Osteoblast (primary cell): ENCODE measurements at regions not wholly inside any gene's neighbourhood (a gene's known extent, or its start where the extent isn't known, plus 50 kb on each side); places are given as distances from the start of the nearest gene placed in this dataset.

Source experiments
- DNase-seq: peaks from one replicate; pipeline ENCODE4 v3.0.0; 2011; ENCODE audit warnings: low spot score, mixed read lengths; ENCODE audit not compliant: insufficient read length; ENCODE audit errors: missing footprints
- H2AFZ ChIP-seq: 2 replicates; pipeline ENCODE4 v1.6.0; 2011; ENCODE audit warnings: mild to moderate bottlenecking, low read length
- H3K27ac ChIP-seq: 2 replicates; pipeline ENCODE4 v1.5.1; 2011; ENCODE audit warnings: mild to moderate bottlenecking, low read depth, low read length, moderate library complexity
- H3K27me3 ChIP-seq: 2 replicates; pipeline ENCODE4 v1.6.0; 2012; ENCODE audit warnings: mild to moderate bottlenecking, control low read depth, inconsistent platforms, low read length, moderate library complexity; ENCODE audit not compliant: insufficient read depth
- H3K36me3 ChIP-seq: 2 replicates; pipeline ENCODE4 v1.5.1; 2011; ENCODE audit warnings: mild to moderate bottlenecking, low read length, control low read depth, moderate library complexity; ENCODE audit not compliant: insufficient read depth
- H3K4me1 ChIP-seq: 2 replicates; pipeline ENCODE4 v1.5.1; 2011; ENCODE audit warnings: mild to moderate bottlenecking, low read length, control low read depth, moderate library complexity; ENCODE audit not compliant: insufficient read depth
- H3K4me2 ChIP-seq: 2 replicates; pipeline ENCODE4 v1.6.0; 2011; ENCODE audit warnings: mild to moderate bottlenecking, low read length; ENCODE audit not compliant: insufficient read depth
- H3K4me3 ChIP-seq: fragments of 200-600 bp; sonication (generic); 3 replicates; pipeline ENCODE4 v1.5.1; 2012; ENCODE audit warnings: mild to moderate bottlenecking, low read length, inconsistent platforms; ENCODE audit not compliant: insufficient read depth
- H3K79me2 ChIP-seq: 2 replicates; pipeline ENCODE4 v1.6.0; 2012; ENCODE audit warnings: mild to moderate bottlenecking, low read length, control low read depth, inconsistent platforms; ENCODE audit not compliant: insufficient read depth
- H3K9me3 ChIP-seq: 2 replicates; pipeline ENCODE4 v1.5.1; 2011; ENCODE audit warnings: low read depth, low read length, control low read depth
- H4K20me1 ChIP-seq: 2 replicates; pipeline ENCODE4 v1.6.0; 2012; ENCODE audit warnings: mild to moderate bottlenecking, low read length, control low read depth; ENCODE audit not compliant: insufficient read depth
- CTCF ChIP-seq: IDR thresholded peaks from 2 replicates; pipeline ENCODE4 v1.5.1; 2011; ENCODE audit warnings: mild to moderate bottlenecking, low read depth, low read length, moderate library complexity; ENCODE audit errors: extremely low read depth

- no peak overlapping the region for H3K4me3 ChIP-seq
- H3K9me3 ChIP-seq = no peaks in the 10 kb centered on the region
- H4K20me1 ChIP-seq = no peaks in the 10 kb centered on the region
- no peak for DNase-seq
- no peaks in the 10 kb centered on the region for H3K79me2 ChIP-seq
- no peaks in the 10 kb centered on the region for H3K27me3 ChIP-seq
- TF ChIP-seq CTCF = no peak
- peaks cover 2% of the 10 kb centered on the region for H3K36me3 ChIP-seq
- H3K27ac ChIP-seq = no peak overlapping the region
- H3K4me1 ChIP-seq = no peaks in the 10 kb centered on the region
- H2AFZ ChIP-seq = no peak overlapping the region
- no peak overlapping the region for H3K4me2 ChIP-seq
Measured at GRCh38 chr5:88984040-88984439, 101.1 kb upstream of the MEF2C start.

GRCh38 chr5:88979726-88980125, 96.7 kb upstream of the MEF2C start:
- no peak for TF ChIP-seq CTCF
- no peaks in the 10 kb centered on the region for H3K36me3 ChIP-seq
- H3K27ac ChIP-seq = no peak overlapping the region
- no peak for DNase-seq
- no peak overlapping the region for H2AFZ ChIP-seq
- H3K4me2 ChIP-seq = no peak overlapping the region
- H3K79me2 ChIP-seq = no peaks in the 10 kb centered on the region
- no peaks in the 10 kb centered on the region for H4K20me1 ChIP-seq
- H3K9me3 ChIP-seq = no peaks in the 10 kb centered on the region
- no peaks in the 10 kb centered on the region for H3K4me1 ChIP-seq
- no peak overlapping the region for H3K4me3 ChIP-seq
- no peaks in the 10 kb centered on the region for H3K27me3 ChIP-seq

- no peaks in the 10 kb centered on the region for H3K4me1 ChIP-seq
- no peaks in the 10 kb centered on the region for H3K9me3 ChIP-seq
- H4K20me1 ChIP-seq = no peaks in the 10 kb centered on the region
- no peaks in the 10 kb centered on the region for H3K79me2 ChIP-seq
- no peaks in the 10 kb centered on the region for H3K36me3 ChIP-seq
- H3K4me3 ChIP-seq = no peak overlapping the region
- no peak overlapping the region for H3K4me2 ChIP-seq
- no peaks in the 10 kb centered on the region for H3K27me3 ChIP-seq
- DNase-seq = no peak
- no peak for TF ChIP-seq CTCF
- H2AFZ ChIP-seq = no peak overlapping the region
- H3K27ac ChIP-seq = no peak overlapping the region
Measured at GRCh38 chr5:88979244-88979643, 96.3 kb upstream of the MEF2C start.

GRCh38 chr5:88976914-88977313, 93.9 kb upstream of the MEF2C start:
- H3K4me1 ChIP-seq = no peaks in the 10 kb centered on the region
- H3K36me3 ChIP-seq = no peaks in the 10 kb centered on the region
- no peak for DNase-seq

More at GRCh38 chr5:88976914-88977313, 93.9 kb upstream of the MEF2C start:
- Histone ChIP-seq H4K20me1 (no peaks in the 10 kb centered on the region), H3K9me3 (no peaks in the 10 kb centered on the region), H3K27ac (no peak overlapping the region), H2AFZ (no peak overlapping the region), H3K4me3 (no peak overlapping the region), H3K79me2 (no peaks in the 10 kb centered on the region), H3K4me2 (no peak overlapping the region), H3K27me3 (no peaks in the 10 kb centered on the region)
- no peak for TF ChIP-seq CTCF
